ENCODE measurements at regions not wholly inside any gene's neighbourhood (a gene's known extent, or its start where the extent isn't known, plus 50 kb on each side); places are given as distances from the start of the nearest gene placed in this dataset.

- no peak for DNase-seq (ENCODE audit: low read depth)
Measured at GRCh38 chr5:135662683-135663082, 83.9 kb upstream of the CXCL14 start.

DNA sequence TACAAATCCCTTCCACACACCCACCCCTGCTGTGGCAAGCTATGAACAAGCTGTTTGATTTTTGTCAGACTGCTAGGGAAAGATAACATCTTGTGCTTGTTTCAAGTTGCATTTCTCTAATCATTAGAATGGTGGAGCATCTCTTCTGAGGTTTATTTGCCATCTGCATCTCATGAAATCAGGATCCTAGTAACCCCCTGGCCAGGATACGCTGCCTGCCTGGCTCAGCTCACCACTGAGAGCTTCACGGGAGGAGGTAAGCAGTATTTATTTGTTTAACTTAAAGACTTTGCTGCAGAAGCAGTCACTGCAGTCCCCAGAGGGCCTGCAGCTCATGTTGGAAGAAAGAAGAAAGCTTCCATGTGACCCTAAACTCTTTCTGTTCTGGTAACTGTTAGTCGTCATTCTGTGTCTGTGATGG lies 83.3 kb upstream of the CXCL14 start:
- DNase-seq (ENCODE audit: low read depth) = no peak

DNA sequence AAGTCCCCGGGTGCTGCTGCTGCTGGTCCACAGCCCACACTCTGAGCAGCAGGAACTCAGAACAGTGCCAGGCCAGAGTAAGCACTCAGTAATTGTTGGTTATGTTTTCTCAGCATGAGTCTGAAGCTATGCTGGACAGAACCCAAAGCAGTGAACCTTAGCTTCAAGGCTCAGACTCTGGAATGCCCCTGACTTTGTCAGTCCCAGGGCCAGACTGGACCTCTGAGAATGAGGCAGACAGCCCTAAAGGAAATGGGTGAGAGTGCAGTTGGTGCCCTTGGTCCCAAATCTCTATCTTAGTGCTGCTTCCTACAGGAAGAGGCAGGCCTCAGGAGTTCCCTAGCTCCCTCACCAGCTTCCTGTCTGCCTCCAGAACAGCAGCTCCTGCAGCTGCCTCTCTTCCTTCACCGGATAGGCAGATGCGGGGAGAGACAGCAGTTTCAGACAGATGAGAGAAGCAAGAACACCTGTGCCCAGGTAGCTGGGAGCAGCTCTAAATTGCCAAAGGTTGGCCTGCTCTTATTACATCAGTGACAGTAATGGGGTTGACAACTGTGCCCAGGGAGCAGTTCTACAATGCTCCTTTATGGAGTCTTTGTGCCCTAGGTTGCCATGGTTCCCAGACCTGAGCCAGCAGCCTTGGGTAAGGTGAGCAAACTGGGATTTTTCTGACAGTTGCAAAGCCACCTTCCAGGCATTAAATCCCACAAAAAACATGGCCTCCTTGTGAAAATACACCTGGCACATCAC lies 82.2 kb upstream of the CXCL14 start:
- no peak for DNase-seq (ENCODE audit: low read depth)

- DNase-seq (ENCODE audit: low read depth) = no peak
Measured at GRCh38 chr5:135657536-135658305, 78.9 kb upstream of the CXCL14 start.

- peak; percentile 91 for DNase-seq (ENCODE audit: low read depth)
Measured at GRCh38 chr5:135655468-135655815, 76.7 kb upstream of the CXCL14 start.

GRCh38 chr5:135654761-135655467 lies 76.1 kb upstream of the CXCL14 start:
- DNase-seq (ENCODE audit: low read depth) = peak; percentile 85

GRCh38 chr5:135651156-135651555 lies 72.4 kb upstream of the CXCL14 start:
- DNase-seq (ENCODE audit: low read depth) = no peak

GRCh38 chr5:135650081-135650480 lies 71.3 kb upstream of the CXCL14 start:
- DNase-seq (ENCODE audit: low read depth) = no peak

DNA sequence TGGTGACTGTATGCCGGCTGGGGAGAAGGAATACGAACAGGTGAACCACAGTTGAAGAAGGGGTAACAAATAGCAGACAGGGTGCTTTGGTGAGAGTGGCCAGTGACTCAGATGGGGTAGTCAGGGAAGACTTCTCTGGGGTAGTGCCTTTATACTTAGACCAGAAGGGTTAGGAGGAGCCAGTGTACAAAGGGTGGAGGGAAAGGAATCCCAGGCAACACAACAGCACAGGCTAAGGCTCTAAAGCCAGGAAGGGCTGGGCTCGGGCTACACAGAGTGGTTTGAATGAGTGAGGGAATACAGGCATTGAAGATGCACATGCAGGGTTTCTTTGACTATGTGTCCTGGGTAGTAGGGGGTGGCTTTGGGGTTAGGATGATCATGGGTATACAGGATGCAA lies 70.6 kb upstream of the CXCL14 start:
- no peak for DNase-seq (ENCODE audit: low read depth)

- DNase-seq (ENCODE audit: low read depth) = no peak
Measured at GRCh38 chr5:135648116-135648515, 69.3 kb upstream of the CXCL14 start.

GRCh38 chr5:135645336-135646180 lies 66.8 kb upstream of the CXCL14 start:
- DNase-seq (ENCODE audit: low read depth) = no peak

GRCh38 chr5:135644816-135645215 lies 66.0 kb upstream of the CXCL14 start:
- DNase-seq (ENCODE audit: low read depth) = no peak

DNA sequence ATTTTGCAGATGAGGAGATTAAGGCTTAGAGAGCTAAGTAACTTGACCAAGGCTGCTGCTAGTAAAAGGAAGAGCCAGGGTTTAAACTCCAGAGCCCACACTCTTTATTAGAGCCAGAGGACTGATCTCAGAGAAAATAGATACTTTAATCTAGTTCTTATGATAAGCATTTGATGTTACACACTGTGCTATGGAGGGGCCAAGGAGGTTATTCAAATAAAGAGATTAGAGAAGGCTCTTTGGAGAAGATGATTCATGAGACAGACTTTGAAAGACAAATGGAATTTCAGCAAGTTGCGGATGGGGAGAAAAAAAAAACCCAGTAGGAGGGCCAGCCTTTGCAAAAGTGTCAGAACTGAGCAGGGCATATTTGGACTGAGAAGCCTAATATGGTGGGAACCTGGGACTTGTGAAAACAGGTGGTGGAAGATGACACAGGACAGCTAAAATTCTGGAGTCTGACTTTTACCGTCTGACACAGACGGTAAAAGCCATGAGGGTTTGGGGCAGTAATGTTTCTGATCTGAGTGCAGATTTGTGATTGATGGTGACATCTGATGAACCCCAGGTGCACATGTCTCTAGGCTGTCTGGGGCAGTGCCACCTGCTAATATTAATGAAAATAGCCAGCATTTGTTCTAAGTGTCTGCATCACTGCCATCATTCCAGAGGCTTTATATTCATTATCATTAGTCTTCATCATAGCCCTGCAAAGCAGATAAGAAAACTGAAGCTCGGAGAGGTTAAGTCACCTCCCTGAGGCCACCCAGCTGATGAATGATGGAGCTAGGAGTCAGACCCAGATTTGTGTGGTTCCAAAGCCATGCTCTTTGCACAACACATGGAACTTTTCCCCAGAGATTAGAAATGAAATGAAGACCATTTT lies 65.3 kb upstream of the CXCL14 start:
- DNase-seq (ENCODE audit: low read depth) = no peak

GRCh38 chr5:135642934-135643333 lies 64.1 kb upstream of the CXCL14 start:
- DNase-seq (ENCODE audit: low read depth) = no peak

DNA sequence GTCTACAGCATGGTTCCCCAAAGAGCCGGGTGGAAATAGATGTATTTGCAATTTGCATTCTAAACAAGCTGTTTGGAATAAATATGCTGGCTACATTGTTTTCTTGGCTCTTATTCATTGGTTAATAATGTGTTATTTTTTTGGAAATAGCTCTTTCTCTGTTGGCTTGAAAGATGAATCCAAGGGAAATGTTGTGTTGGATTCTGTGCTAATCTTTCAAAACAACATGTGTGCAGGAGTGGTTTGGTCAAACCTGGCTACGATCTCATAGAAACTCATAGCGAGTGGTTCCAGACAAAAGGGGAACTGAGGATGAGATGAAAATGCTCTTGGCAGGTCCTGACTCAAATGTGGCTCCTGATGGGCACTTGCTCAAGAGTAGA lies 63.7 kb upstream of the CXCL14 start:
- DNase-seq (ENCODE audit: low read depth) = no peak

DNA sequence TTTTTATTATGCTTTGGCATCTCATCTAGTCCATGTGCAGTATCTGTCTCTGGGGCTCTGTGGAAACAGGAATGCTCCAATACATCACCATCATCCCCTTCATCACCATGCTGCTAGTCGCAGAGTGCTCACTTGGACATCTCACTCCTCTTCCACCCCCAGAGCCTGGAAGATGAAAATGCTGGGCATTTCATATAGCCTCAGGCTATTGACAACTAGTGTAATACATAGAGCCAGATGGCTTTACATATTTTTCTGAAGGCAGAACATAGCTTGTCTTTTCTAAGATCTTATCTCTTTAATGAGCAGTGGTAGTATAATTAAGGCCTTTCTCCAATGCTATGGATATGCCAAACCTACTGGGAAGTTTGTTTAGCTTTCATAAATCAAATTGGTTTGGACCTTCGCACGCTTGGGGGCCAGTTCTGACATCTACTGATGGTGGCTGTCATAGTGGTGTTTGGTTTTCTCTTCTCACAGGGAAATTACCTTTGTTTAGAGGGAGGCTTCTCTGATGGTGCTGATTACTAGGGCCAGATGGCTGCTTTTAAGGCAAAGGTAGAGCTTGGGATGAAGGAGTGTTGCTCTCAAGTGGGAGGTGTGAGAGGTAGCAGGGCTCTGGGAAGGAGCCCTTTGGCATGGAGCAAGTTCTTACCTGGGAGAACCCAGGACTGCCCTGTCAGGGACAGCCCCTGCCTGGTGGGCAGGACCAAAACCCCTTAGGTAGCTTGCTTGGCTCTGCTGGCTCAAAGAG lies 63.1 kb upstream of the CXCL14 start:
- DNase-seq (ENCODE audit: low read depth) = no peak

DNA sequence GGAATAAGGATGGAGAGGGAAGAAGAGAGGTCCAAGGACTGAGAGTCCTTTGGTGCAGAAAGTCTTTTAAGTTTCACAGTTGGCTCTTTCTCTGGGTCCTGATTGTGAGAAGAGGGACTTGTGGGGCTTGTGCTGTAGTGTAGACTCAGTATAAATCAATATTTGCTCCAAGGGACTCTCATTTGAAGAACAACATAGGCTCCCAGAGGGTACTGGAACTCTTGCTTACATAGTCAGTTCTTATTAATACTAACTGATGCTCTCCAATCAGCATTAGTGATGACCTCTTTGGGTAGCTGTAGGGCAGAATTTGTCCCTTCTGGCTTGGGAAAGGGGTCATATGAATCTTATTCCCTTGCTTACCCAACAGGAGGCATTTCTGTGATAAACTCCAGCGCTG lies 62.5 kb upstream of the CXCL14 start:
- no peak for DNase-seq (ENCODE audit: low read depth)

- no peak for DNase-seq (ENCODE audit: low read depth)
Measured at GRCh38 chr5:135635451-135635850, 56.7 kb upstream of the CXCL14 start.

DNA sequence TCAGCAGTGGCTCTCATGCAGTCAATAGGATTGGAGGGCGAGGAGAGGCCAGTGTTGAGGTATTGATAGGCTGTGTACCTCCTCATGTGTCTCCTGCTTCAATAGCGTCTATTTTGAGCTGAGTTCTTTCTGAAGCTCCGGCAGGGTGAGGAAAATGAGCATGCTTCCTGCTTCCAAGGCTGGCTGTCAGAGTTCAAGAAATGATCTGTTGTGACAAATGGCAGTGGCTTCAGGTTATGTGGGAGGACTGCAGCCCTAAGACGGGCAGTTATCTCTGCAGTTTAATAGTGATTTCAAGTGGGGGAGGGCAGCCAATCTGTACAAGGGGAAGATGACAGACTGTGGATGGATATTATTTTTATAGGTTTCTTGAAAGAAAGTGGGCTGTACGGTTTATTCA lies 54.0 kb upstream of the CXCL14 start:
- DNase-seq (ENCODE audit: low read depth) = no peak

- no peak for DNase-seq (ENCODE audit: low read depth)
Measured at GRCh38 chr5:135631391-135631790, 52.6 kb upstream of the CXCL14 start.

Measured in forelimb muscle (tissue), 1 donor.